Tibial artery (tissue), 4 donors: ENCODE measurements at regions not wholly inside any gene's neighbourhood (a gene's known extent, or its start where the extent isn't known, plus 50 kb on each side); places are given as distances from the start of the nearest gene placed in this dataset.

Experiments used
- DNase-seq, 2 donors: peaks; one replicate each; pipeline ENCODE4 v3.0.0-alpha.2; 2019
- H3K27ac ChIP-seq, 2 donors: fragments of 200-600 bp; sonication (generic) in 1 of 2; 1 replicate in 1 of 2; 2 replicates in 1 of 2; pipeline ENCODE4 v1.5.1; 2018 to 2019; ENCODE audit warnings: mild to moderate bottlenecking in 1 of 2
- H3K27me3 ChIP-seq, 2 donors: fragments of 200-600 bp; sonication (generic) in 1 of 2; one replicate each; pipeline versions ENCODE4 v1.5.1 to v1.6.0; 2016 to 2019
- H3K36me3 ChIP-seq, 3 donors: fragments of 200-600 bp; sonication (generic) in 2 of 3; one replicate each; pipeline ENCODE4 v1.5.1; 2016 to 2019; ENCODE audit warnings: mild to moderate bottlenecking in 2 of 3
- H3K4me1 ChIP-seq, 4 donors: fragments of 200-600 bp; sonication (generic) in 2 of 4; 1 replicate in 3 of 4; 2 replicates in 1 of 4; pipeline ENCODE4 v1.5.1; 2016 to 2019
- H3K4me3 ChIP-seq, 2 donors: fragments of 200-600 bp; sonication (generic) in 1 of 2; 1 replicate in 1 of 2; 2 replicates in 1 of 2; pipeline ENCODE4 v1.5.1; 2018 to 2019; ENCODE audit warnings: mild to moderate bottlenecking in 2 of 2
- H3K9me3 ChIP-seq, 3 donors: fragments of 200-600 bp; sonication (generic) in 1 of 3; one replicate each; pipeline ENCODE4 v1.5.1; 2016 to 2019
- CTCF ChIP-seq, 2 experiments: fragments of 200-600 bp in 1 of 2; fragments of 450-650 bp in 1 of 2; IDR thresholded peaks; one replicate each; pipeline ENCODE4 v1.5.1; 2017 to 2019; ENCODE audit warnings: antibody characterized with exemption in 2 of 2, mild to moderate bottlenecking in 1 of 2, moderate library complexity in 1 of 2
- intact Hi-C: fragments of 100-400 bp; cut with DNase I; formaldehyde crosslinking; loops from one replicate; pipeline ENCODE4 v1.15.0; 2023; ENCODE audit warnings: low total_unique reads

GRCh38 chr4:82192017-82192673 is 181.6 kb downstream of the HNRNPD start:
- Histone ChIP-seq H3K36me3 (no peaks in the 10 kb centered on the region), H3K9me3 (no peaks in the 10 kb centered on the region), H3K4me1 (no peaks in the 10 kb centered on the region), H3K27ac (no peak overlapping the region), H3K27me3 (no peaks in the 10 kb centered on the region), H3K4me3 (no peak overlapping the region)
- intact Hi-C loops: no loop called here
- no peak for DNase-seq
- TF ChIP-seq CTCF (IDR thresholded peaks at IDR 0.05): no peak

- Histone ChIP-seq H3K4me1 (no peaks in the 10 kb centered on the region), H3K27me3 (no peaks in the 10 kb centered on the region), H3K36me3 (no peaks in the 10 kb centered on the region), H3K9me3 (no peaks in the 10 kb centered on the region), H3K4me3 (no peak overlapping the region), H3K27ac (no peak overlapping the region)
- no peak for DNase-seq
- intact Hi-C loops: no loop called here
- TF ChIP-seq CTCF (IDR thresholded peaks at IDR 0.05): no peak
Measured at GRCh38 chr4:82181789-82182188, 192.0 kb downstream of the HNRNPD start.

- no peak for TF ChIP-seq CTCF (IDR thresholded peaks at IDR 0.05)
- Histone ChIP-seq H3K4me1 (no peaks in the 10 kb centered on the region), H3K27me3 (no peaks in the 10 kb centered on the region), H3K4me3 (no peak overlapping the region), H3K9me3 (peaks cover 0 to 10% (median 5%) of the 10 kb centered on the region in 3 donors), H3K27ac (no peak overlapping the region), H3K36me3 (no peaks in the 10 kb centered on the region)
- intact Hi-C loops: no loop called here
- DNase-seq: no peak
Measured at GRCh38 chr4:82172186-82172585, 201.6 kb downstream of the HNRNPD start.

- H3K36me3 ChIP-seq: no peaks in the 10 kb centered on the region
- no peaks in the 10 kb centered on the region for H3K27me3 ChIP-seq
- no peak overlapping the region for H3K27ac ChIP-seq
- intact Hi-C loops: no loop called here
- no peaks in the 10 kb centered on the region for H3K4me1 ChIP-seq
- DNase-seq: no peak
- peaks cover 0 to 10% (median 5%) of the 10 kb centered on the region in 3 donors for H3K9me3 ChIP-seq
- H3K4me3 ChIP-seq: no peak overlapping the region
- TF ChIP-seq CTCF (IDR thresholded peaks at IDR 0.05): no peak
Measured at GRCh38 chr4:82171531-82172155, 202.1 kb downstream of the HNRNPD start.

- Histone ChIP-seq H3K27ac (no peak overlapping the region), H3K27me3 (no peaks in the 10 kb centered on the region), H3K4me1 (no peaks in the 10 kb centered on the region), H3K36me3 (no peaks in the 10 kb centered on the region), H3K4me3 (no peak overlapping the region), H3K9me3 (peaks cover 0 to 7% (median 0%) of the 10 kb centered on the region in 3 donors)
- intact Hi-C loops: no loop called here
- no peak for DNase-seq
- no peak for TF ChIP-seq CTCF (IDR thresholded peaks at IDR 0.05)
Measured at GRCh38 chr4:82149750-82150149, 224.0 kb downstream of the HNRNPD start.
